Fibroblast of skin of right quadriceps (primary cell): ENCODE measurements at regions not wholly inside any gene's neighbourhood (a gene's known extent, or its start where the extent isn't known, plus 50 kb on each side); places are given as distances from the start of the nearest gene placed in this dataset.
"Not testable (repeated sequence)": the region's sequence is repeated elsewhere in the genome, so short reads cannot be mapped to it uniquely, and the experiment has no call there.

Experiments used
- DNase-seq: peaks from one replicate; pipeline ENCODE4 v3.0.0-alpha.2; 2013

GRCh38 chr6:170093658-170094596, 197.0 kb downstream of the DLL1 start:
- DNase-seq: no peak

GRCh38 chr6:170093276-170093657, 197.6 kb downstream of the DLL1 start:
- no peak for DNase-seq

- no peak for DNase-seq
Measured at GRCh38 chr6:170092826-170093225, 198.1 kb downstream of the DLL1 start.

- no peak for DNase-seq
Measured at GRCh38 chr6:170091639-170092579, 199.0 kb downstream of the DLL1 start.

- no peak for DNase-seq
Measured at GRCh38 chr6:170091000-170091638, 199.8 kb downstream of the DLL1 start.

GRCh38 chr6:170090561-170090960, 200.3 kb downstream of the DLL1 start:
- no peak for DNase-seq

- no peak for DNase-seq
Measured at GRCh38 chr6:170089963-170090362, 200.9 kb downstream of the DLL1 start.

- DNase-seq: no peak
Measured at GRCh38 chr6:170088582-170088955, 202.3 kb downstream of the DLL1 start.

- DNase-seq: no peak
Measured at GRCh38 chr6:170087941-170088581, 202.8 kb downstream of the DLL1 start.

GRCh38 chr6:170087421-170087780, 203.5 kb downstream of the DLL1 start:
- not testable (repeated sequence) for DNase-seq

GRCh38 chr6:170086639-170087420, 204.0 kb downstream of the DLL1 start:
- no peak for DNase-seq

GRCh38 chr6:170085475-170086401, 205.1 kb downstream of the DLL1 start:
- DNase-seq: no peak

- no peak for DNase-seq
Measured at GRCh38 chr6:170084166-170084730, 206.6 kb downstream of the DLL1 start.

GRCh38 chr6:170083236-170084051, 207.4 kb downstream of the DLL1 start:
- DNase-seq: no peak

GRCh38 chr6:170082531-170083187, 208.2 kb downstream of the DLL1 start:
- no peak for DNase-seq

- DNase-seq: no peak
Measured at GRCh38 chr6:170082067-170082466, 208.8 kb downstream of the DLL1 start.

GRCh38 chr6:170081556-170081955, 209.3 kb downstream of the DLL1 start:
- DNase-seq: no peak

- DNase-seq: no peak
Measured at GRCh38 chr6:170080828-170081371, 210.0 kb downstream of the DLL1 start.
